C4-2B (cell line): ENCODE measurements at regions not wholly inside any gene's neighbourhood (a gene's known extent, or its start where the extent isn't known, plus 50 kb on each side); places are given as distances from the start of the nearest gene placed in this dataset.

ENCODE experiments used
- ZFX ChIP-seq: fragments of 450-650 bp; IDR thresholded peaks from 2 replicates; pipeline ENCODE4 v1.6.1; 2017
- TF ChIP-seq, protein P1 (sequence below): fragments of 450-650 bp; conservative IDR thresholded peaks from 2 replicates; pipeline ENCODE4 v1.5.1; 2017; ENCODE audit warnings: mild to moderate bottlenecking

DNA sequence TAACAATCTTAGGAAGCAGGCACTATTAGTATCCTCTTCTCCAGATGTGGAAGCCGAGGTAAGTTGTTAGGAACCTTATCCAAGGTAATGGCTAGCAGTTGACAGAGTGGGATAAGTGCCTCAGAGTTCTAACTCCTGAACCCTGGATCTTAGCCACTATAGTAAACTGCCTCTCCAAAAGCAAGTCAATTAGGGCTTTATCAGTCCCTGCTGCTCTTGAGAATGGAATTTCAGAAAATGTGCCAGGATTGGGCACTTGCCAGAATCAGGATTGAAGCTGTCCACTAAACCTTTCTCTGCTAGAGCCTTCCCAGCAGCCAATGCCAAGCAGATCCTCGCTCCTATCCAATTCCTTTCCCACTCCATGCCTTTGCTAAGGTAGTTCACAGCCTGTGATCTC is 777.5 kb upstream of the POM121L12 start:
- TF ChIP-seq, protein P1, sequence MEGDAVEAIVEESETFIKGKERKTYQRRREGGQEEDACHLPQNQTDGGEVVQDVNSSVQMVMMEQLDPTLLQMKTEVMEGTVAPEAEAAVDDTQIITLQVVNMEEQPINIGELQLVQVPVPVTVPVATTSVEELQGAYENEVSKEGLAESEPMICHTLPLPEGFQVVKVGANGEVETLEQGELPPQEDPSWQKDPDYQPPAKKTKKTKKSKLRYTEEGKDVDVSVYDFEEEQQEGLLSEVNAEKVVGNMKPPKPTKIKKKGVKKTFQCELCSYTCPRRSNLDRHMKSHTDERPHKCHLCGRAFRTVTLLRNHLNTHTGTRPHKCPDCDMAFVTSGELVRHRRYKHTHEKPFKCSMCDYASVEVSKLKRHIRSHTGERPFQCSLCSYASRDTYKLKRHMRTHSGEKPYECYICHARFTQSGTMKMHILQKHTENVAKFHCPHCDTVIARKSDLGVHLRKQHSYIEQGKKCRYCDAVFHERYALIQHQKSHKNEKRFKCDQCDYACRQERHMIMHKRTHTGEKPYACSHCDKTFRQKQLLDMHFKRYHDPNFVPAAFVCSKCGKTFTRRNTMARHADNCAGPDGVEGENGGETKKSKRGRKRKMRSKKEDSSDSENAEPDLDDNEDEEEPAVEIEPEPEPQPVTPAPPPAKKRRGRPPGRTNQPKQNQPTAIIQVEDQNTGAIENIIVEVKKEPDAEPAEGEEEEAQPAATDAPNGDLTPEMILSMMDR: no peak
- TF ChIP-seq ZFX: no peak
